Brain microvascular endothelial cell (primary cell): ENCODE measurements at regions not wholly inside any gene's neighbourhood (a gene's known extent, or its start where the extent isn't known, plus 50 kb on each side); places are given as distances from the start of the nearest gene placed in this dataset.

ENCODE experiments used
- DNase-seq: peaks from one replicate; pipeline ENCODE4 v3.0.0-alpha.2; 2020
- H3K27ac ChIP-seq: fragments of 250-450 bp; sonication (Bioruptor Pico); 2 replicates; pipeline ENCODE4 v1.5.1; 2020; ENCODE audit warnings: mild to moderate bottlenecking, moderate library complexity
- H3K27me3 ChIP-seq: fragments of 250-450 bp; sonication (Bioruptor Pico); replicated peaks from 2 replicates; pipeline ENCODE4 v1.5.1; 2020; ENCODE audit warnings: mild to moderate bottlenecking
- H3K36me3 ChIP-seq: fragments of 250-450 bp; sonication (Bioruptor Pico); replicated peaks from 2 replicates; pipeline ENCODE4 v1.5.1; 2020; ENCODE audit warnings: mild to moderate bottlenecking
- H3K4me3 ChIP-seq: 2 replicates; pipeline ENCODE4 v1.5.1; 2011; ENCODE audit warnings: low read depth, mild to moderate bottlenecking, control low read depth, low read length, moderate library complexity
- in situ Hi-C: cut with HindIII; loops from 2 replicates; pipeline ENCODE4 v1.10.0; 2017; ENCODE audit warnings: low sequenced_read_pairs, low pct_ligation_motif_present
- TF ChIP-seq, protein P1 (sequence below): IDR thresholded peaks from 2 replicates; pipeline ENCODE4 v1.5.1; 2011; ENCODE audit warnings: low read depth, mild to moderate bottlenecking, moderate library complexity, low read length, control low read depth, inconsistent platforms; ENCODE audit errors: missing control alignments

DNA sequence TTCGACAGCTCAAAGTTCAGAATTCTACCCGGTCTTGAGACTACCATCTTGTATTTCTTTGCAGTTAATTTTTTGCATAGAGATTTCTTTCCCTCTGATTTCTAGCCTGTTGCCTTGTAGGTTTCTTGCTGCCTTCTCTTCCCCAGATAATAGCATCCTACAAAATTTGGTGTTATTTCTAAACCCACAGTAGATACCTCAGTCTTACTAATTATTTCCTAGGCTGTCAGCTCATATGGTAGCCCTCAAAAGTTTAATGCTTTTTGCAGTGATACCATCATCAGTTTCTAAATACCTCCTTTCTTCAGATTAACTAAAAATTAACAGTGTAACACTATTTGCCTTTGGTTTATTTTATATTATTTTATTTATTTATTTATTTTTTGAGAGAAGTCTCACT, 61.9 kb upstream of the TMPO start:
- no peak overlapping the region for H3K27ac ChIP-seq
- TF ChIP-seq, protein P1, sequence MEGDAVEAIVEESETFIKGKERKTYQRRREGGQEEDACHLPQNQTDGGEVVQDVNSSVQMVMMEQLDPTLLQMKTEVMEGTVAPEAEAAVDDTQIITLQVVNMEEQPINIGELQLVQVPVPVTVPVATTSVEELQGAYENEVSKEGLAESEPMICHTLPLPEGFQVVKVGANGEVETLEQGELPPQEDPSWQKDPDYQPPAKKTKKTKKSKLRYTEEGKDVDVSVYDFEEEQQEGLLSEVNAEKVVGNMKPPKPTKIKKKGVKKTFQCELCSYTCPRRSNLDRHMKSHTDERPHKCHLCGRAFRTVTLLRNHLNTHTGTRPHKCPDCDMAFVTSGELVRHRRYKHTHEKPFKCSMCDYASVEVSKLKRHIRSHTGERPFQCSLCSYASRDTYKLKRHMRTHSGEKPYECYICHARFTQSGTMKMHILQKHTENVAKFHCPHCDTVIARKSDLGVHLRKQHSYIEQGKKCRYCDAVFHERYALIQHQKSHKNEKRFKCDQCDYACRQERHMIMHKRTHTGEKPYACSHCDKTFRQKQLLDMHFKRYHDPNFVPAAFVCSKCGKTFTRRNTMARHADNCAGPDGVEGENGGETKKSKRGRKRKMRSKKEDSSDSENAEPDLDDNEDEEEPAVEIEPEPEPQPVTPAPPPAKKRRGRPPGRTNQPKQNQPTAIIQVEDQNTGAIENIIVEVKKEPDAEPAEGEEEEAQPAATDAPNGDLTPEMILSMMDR: no peak
- DNase-seq: no peak
- no peak overlapping the region for H3K4me3 ChIP-seq
- in situ Hi-C loops: no loop called here
- no peaks in the 10 kb centered on the region for H3K36me3 ChIP-seq
- H3K27me3 ChIP-seq: no peaks in the 10 kb centered on the region

DNA sequence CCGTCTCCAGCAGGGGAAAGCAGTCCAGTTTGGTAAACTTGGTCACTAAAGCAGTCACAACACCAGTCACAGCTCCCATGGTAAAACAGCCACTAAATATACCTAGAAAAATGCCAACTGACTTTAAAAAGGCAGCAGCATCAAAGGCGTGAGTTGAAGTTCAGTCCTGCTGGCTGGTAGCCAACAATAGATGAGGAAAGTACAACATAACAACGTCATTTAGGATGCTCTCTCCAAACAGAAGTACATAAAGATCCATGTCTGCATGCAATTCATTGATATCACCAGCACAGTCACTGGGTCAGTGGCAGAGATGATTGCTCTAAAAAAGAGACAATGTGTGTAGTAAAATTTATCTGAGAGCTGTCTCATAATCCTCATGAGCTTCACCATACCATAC, 59.3 kb upstream of the TMPO start:
- Histone ChIP-seq H3K36me3 (no peaks in the 10 kb centered on the region), H3K27me3 (no peaks in the 10 kb centered on the region), H3K27ac (no peak overlapping the region), H3K4me3 (no peak overlapping the region)
- TF ChIP-seq, protein P1: no peak
- DNase-seq: no peak
- in situ Hi-C loops: no loop called here

DNA sequence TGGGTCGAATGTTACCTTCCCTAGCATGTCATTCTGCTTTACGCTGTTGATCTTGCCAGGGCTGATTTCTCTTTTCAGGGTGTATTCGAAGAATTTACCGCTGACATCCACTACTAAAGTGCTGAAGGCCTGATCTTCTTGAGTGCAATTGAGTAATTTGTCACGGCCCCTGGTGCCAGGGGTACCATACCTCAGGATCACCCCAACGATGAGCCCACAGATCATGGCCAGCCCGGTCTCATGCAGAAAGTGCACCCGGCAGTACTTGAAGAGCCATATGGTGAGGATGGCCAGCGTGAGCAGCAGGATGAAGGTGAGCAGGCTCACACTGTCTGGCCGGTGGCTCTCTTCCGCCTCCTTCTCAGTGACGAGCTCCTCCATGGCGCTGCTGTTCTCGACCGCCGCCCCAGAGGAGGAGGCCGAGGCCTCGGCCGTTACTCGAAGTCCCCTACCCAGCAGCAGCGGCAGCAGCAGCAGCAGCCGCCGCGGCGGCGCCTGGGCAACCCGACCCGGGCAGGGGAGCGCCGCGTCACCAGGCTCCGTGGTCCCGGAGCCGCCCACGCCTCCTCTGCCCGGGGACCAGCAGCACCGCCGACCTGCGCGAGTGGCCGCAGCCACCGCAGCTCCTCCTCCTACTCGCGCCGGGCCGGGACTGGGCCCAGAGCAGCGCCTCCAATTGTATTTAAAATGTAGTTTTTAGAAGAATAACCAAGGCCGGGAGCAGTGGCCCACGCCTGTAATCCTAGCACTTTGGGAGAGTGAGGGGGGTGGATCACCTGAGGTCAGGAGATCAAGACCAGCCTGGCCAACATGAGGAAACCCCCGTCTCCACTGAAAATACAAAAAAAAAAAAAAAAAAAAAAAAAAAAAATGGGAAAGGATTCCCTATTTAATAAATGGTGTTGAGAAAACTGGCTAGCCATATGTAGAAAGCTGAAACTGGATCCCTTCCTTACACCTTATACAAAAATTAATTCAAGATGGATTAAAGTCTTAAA, 58.5 kb upstream of the TMPO start:
- in situ Hi-C loops: no loop called here
- TF ChIP-seq, protein P1: no peak
- Histone ChIP-seq H3K27ac (no peak overlapping the region), H3K4me3 (peak overlapping the region; percentile 50), H3K36me3 (no peaks in the 10 kb centered on the region), H3K27me3 (no peaks in the 10 kb centered on the region)
- no peak for DNase-seq

GRCh38 chr12:98464190-98464589, 51.2 kb upstream of the TMPO start:
- TF ChIP-seq, protein P1: no peak
- peak; percentile 58 for DNase-seq
- Histone ChIP-seq H3K27ac (no peak overlapping the region), H3K36me3 (no peaks in the 10 kb centered on the region), H3K4me3 (no peak overlapping the region), H3K27me3 (no peaks in the 10 kb centered on the region)
- in situ Hi-C loops: no loop called here

DNA sequence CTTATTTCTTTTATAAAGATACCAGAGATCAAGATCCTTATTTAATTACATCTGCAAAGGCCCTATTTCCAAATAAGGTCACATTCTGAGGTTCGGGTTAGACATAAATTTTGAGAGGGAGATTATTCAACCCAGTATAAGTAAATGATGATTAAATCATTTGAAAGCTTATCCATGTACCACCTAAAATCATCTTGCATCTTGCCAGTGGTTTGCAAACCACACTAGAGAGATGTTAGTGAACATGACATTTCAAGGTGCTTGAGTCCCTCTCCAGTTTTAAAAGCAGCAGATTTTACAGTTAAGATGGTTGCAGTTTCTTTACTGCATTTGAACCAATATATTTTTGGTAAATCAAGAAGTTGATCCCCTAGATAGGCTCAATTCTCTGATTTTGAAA, 49.9 kb upstream of the TMPO start:
- TF ChIP-seq, protein P1: no peak
- Histone ChIP-seq H3K27ac (no peak overlapping the region), H3K27me3 (no peaks in the 10 kb centered on the region), H3K36me3 (no peaks in the 10 kb centered on the region), H3K4me3 (no peak overlapping the region)
- in situ Hi-C loops: no loop called here
- DNase-seq: no peak
